ENCODE measurements at regions not wholly inside any gene's neighbourhood (a gene's known extent, or its start where the extent isn't known, plus 50 kb on each side); places are given as distances from the start of the nearest gene placed in this dataset.

GRCh38 chr4:167918077-167918476 lies 174.3 kb upstream of the ANXA10 start:
- Mint-ChIP-seq H3K36me3 (ENCODE audit: insufficient read depth, unreplicated experiment) (no peaks in the 10 kb centered on the region), H3K27me3 (ENCODE audit: insufficient read depth, unreplicated experiment) (no peaks in the 10 kb centered on the region), H3K4me1 (ENCODE audit: low read depth, unreplicated experiment) (no peaks in the 10 kb centered on the region), H3K9me3 (ENCODE audit: unreplicated experiment) (peaks cover 28% of the 10 kb centered on the region), H3K27ac (ENCODE audit: unreplicated experiment) (no peak overlapping the region), H3K4me3 (ENCODE audit: unreplicated experiment) (no peak overlapping the region)
- Histone ChIP-seq H3K9me3 (0 out of 2 replicates have a peak, but pooled peaks cover 3% of the 10 kb centered on the region), H3K4me3 (ENCODE audit: low read depth, low read length) (no peak overlapping the region), H3K4me1 (no peaks in the 10 kb centered on the region), H3K27me3 (replicated peaks; ENCODE audit: control insufficient read depth, insufficient read depth, low read length) (no peaks in the 10 kb centered on the region), H3K36me3 (ENCODE audit: control insufficient read depth, insufficient read depth, low read length) (no peaks in the 10 kb centered on the region)
- ChIA-PET POLR2A (no interaction called here), CTCF (no interaction called here)
- intact Hi-C loops (cut with micrococcal nuclease; ENCODE audit: unreplicated experiment): no loop called here
- TF ChIP-seq, protein P1, sequence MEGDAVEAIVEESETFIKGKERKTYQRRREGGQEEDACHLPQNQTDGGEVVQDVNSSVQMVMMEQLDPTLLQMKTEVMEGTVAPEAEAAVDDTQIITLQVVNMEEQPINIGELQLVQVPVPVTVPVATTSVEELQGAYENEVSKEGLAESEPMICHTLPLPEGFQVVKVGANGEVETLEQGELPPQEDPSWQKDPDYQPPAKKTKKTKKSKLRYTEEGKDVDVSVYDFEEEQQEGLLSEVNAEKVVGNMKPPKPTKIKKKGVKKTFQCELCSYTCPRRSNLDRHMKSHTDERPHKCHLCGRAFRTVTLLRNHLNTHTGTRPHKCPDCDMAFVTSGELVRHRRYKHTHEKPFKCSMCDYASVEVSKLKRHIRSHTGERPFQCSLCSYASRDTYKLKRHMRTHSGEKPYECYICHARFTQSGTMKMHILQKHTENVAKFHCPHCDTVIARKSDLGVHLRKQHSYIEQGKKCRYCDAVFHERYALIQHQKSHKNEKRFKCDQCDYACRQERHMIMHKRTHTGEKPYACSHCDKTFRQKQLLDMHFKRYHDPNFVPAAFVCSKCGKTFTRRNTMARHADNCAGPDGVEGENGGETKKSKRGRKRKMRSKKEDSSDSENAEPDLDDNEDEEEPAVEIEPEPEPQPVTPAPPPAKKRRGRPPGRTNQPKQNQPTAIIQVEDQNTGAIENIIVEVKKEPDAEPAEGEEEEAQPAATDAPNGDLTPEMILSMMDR (IDR thresholded peaks at IDR 0.05; ENCODE audit: insufficient read depth in 1 of 2, low read depth in 1 of 2, low read length in 1 of 2, severe bottlenecking in 1 of 2, unreplicated experiment in 1 of 2): no peak
- DNase-seq: no peak
- BruUV-seq (replicated peaks): no TSS peak

GRCh38 chr4:167930166-167930565 lies 162.2 kb upstream of the ANXA10 start:
- intact Hi-C loops (cut with micrococcal nuclease; ENCODE audit: unreplicated experiment): no loop called here
- POLR2A ChIA-PET: no interaction called here
- Mint-ChIP-seq H3K27me3 (ENCODE audit: insufficient read depth, unreplicated experiment) (no peaks in the 10 kb centered on the region), H3K36me3 (ENCODE audit: insufficient read depth, unreplicated experiment) (no peaks in the 10 kb centered on the region), H3K9me3 (ENCODE audit: unreplicated experiment) (no peaks in the 10 kb centered on the region), H3K4me3 (ENCODE audit: unreplicated experiment) (no peak overlapping the region), H3K4me1 (ENCODE audit: low read depth, unreplicated experiment) (no peaks in the 10 kb centered on the region), H3K27ac (ENCODE audit: unreplicated experiment) (no peak overlapping the region)
- Histone ChIP-seq H3K4me1 (no peaks in the 10 kb centered on the region), H3K36me3 (ENCODE audit: control insufficient read depth, insufficient read depth, low read length) (no peaks in the 10 kb centered on the region), H3K4me3 (ENCODE audit: low read depth, low read length) (no peak overlapping the region), H3K27me3 (replicated peaks; ENCODE audit: control insufficient read depth, insufficient read depth, low read length) (no peaks in the 10 kb centered on the region), H3K9me3 (no peaks in the 10 kb centered on the region)
- TF ChIP-seq, protein P1 (IDR thresholded peaks at IDR 0.05; ENCODE audit: insufficient read depth in 1 of 2, low read depth in 1 of 2, low read length in 1 of 2, severe bottlenecking in 1 of 2, unreplicated experiment in 1 of 2): no peak
- no TSS peak for BruUV-seq (replicated peaks)
- CTCF ChIA-PET: no interaction called here
- DNase-seq: no peak

GRCh38 chr4:167934216-167934615 lies 158.1 kb upstream of the ANXA10 start:
- DNase-seq: no peak
- CTCF ChIA-PET: no interaction called here
- H3K27ac Mint-ChIP-seq (ENCODE audit: unreplicated experiment): no peak overlapping the region

More at GRCh38 chr4:167934216-167934615, 158.1 kb upstream of the ANXA10 start:
- POLR2A ChIA-PET: no interaction called here
- Histone ChIP-seq H3K36me3 (ENCODE audit: control insufficient read depth, insufficient read depth, low read length) (no peaks in the 10 kb centered on the region), H3K4me3 (ENCODE audit: low read depth, low read length) (no peak overlapping the region), H3K4me1 (no peaks in the 10 kb centered on the region), H3K27me3 (replicated peaks; ENCODE audit: control insufficient read depth, insufficient read depth, low read length) (no peaks in the 10 kb centered on the region), H3K9me3 (no peaks in the 10 kb centered on the region)
- Mint-ChIP-seq H3K36me3 (ENCODE audit: insufficient read depth, unreplicated experiment) (no peaks in the 10 kb centered on the region), H3K4me1 (ENCODE audit: low read depth, unreplicated experiment) (no peaks in the 10 kb centered on the region), H3K27me3 (ENCODE audit: insufficient read depth, unreplicated experiment) (no peaks in the 10 kb centered on the region), H3K9me3 (ENCODE audit: unreplicated experiment) (no peaks in the 10 kb centered on the region), H3K4me3 (ENCODE audit: unreplicated experiment) (no peak overlapping the region)
- TF ChIP-seq, protein P1 (IDR thresholded peaks at IDR 0.05; ENCODE audit: insufficient read depth in 1 of 2, low read depth in 1 of 2, low read length in 1 of 2, severe bottlenecking in 1 of 2, unreplicated experiment in 1 of 2): no peak
- BruUV-seq (replicated peaks): no TSS peak
- intact Hi-C loops (cut with micrococcal nuclease; ENCODE audit: unreplicated experiment): no loop called here

Measured in Caco-2 (cell line).